ENCODE measurements at regions not wholly inside any gene's neighbourhood (a gene's known extent, or its start where the extent isn't known, plus 50 kb on each side); places are given as distances from the start of the nearest gene placed in this dataset.
"Not testable (repeated sequence)": the region's sequence is repeated elsewhere in the genome, so short reads cannot be mapped to it uniquely, and the experiment has no call there.

GRCh38 chr9:87370049-87370685 lies 127.5 kb upstream of the DAPK1 start:
- no peak for TF ChIP-seq POLR2A (IDR thresholded peaks at IDR 0.05)
- no peak for TF ChIP-seq CTCF (IDR thresholded peaks at IDR 0.05 in 8 of 11, conservative IDR thresholded peaks at IDR 0.05 in 3 of 11)
- TF ChIP-seq POLR2AphosphoS5 (IDR thresholded peaks at IDR 0.05): no peak
- Histone ChIP-seq H3K9me3 (peaks cover 0 to 6% (median 0%) of the 10 kb centered on the region in 8 donors), H3K4me1 (no peaks in the 10 kb centered on the region), H3K27ac (no peak overlapping the region), H3K4me3 (no peak overlapping the region), H3K27me3 (replicated peaks in 1 of 7) (peaks cover 0 to 17% (median 0%) of the 10 kb centered on the region in 7 donors), H3K36me3 (no peaks in the 10 kb centered on the region)
- 76 to 87% (median 84%) methylated on average over 9 of the region's 9 CpGs for WGBS, 5 donors
- intact Hi-C loops (cut with DNase I; ENCODE audit: low total_unique reads): no loop called here
- no peak for DNase-seq

GRCh38 chr9:87371795-87372355 lies 125.8 kb upstream of the DAPK1 start:
- Histone ChIP-seq H3K9me3 (peaks cover 0 to 6% (median 0%) of the 10 kb centered on the region in 8 donors), H3K4me3 (no peak overlapping the region), H3K27ac (no peak overlapping the region), H3K4me1 (no peaks in the 10 kb centered on the region), H3K27me3 (replicated peaks in 1 of 7) (peaks cover 0 to 17% (median 0%) of the 10 kb centered on the region in 7 donors), H3K36me3 (no peaks in the 10 kb centered on the region)
- intact Hi-C loops (cut with DNase I; ENCODE audit: low total_unique reads): no loop called here
- no peak for DNase-seq
- WGBS, 5 donors: 87 to 95% (median 90%) methylated on average over 6 of the region's 6 CpGs
- TF ChIP-seq CTCF (IDR thresholded peaks at IDR 0.05 in 8 of 11, conservative IDR thresholded peaks at IDR 0.05 in 3 of 11) (no peak), POLR2AphosphoS5 (IDR thresholded peaks at IDR 0.05) (no peak), POLR2A (IDR thresholded peaks at IDR 0.05) (no peak)

- peaks cover 0 to 6% (median 0%) of the 10 kb centered on the region in 8 donors for H3K9me3 ChIP-seq
- H3K4me3 ChIP-seq: no peak overlapping the region
- intact Hi-C loops (cut with DNase I; ENCODE audit: low total_unique reads): no loop called here
- TF ChIP-seq CTCF (IDR thresholded peaks at IDR 0.05 in 8 of 11, conservative IDR thresholded peaks at IDR 0.05 in 3 of 11) (no peak), POLR2AphosphoS5 (IDR thresholded peaks at IDR 0.05) (no peak), POLR2A (IDR thresholded peaks at IDR 0.05) (no peak)
- no peak overlapping the region for H3K27ac ChIP-seq
- WGBS, 5 donors: 78 to 89% (median 81%) methylated on average over 10 of the region's 10 CpGs
- H3K27me3 ChIP-seq (replicated peaks in 1 of 7): peaks cover 0 to 17% (median 0%) of the 10 kb centered on the region in 7 donors
- H3K36me3 ChIP-seq: no peaks in the 10 kb centered on the region
- no peaks in the 10 kb centered on the region for H3K4me1 ChIP-seq
- DNase-seq: no peak
Observed at GRCh38 chr9:87372356-87372851, 125.3 kb upstream of the DAPK1 start.

- H3K9me3 ChIP-seq; H3K27ac ChIP-seq; H3K4me1 ChIP-seq; intact Hi-C loops (cut with DNase I; ENCODE audit: low total_unique reads); H3K4me3 ChIP-seq; DNase-seq; H3K36me3 ChIP-seq: not testable (repeated sequence)
- H3K27me3 ChIP-seq (replicated peaks in 1 of 7): peaks cover 0 to 14% (median 0%) of the 10 kb centered on the region in 7 donors
- WGBS, 5 donors: 66 to 86% (median 77%) methylated on average over 10 of the region's 10 CpGs
Observed at GRCh38 chr9:87374023-87374919, 123.4 kb upstream of the DAPK1 start.
